ENCODE measurements at regions not wholly inside any gene's neighbourhood (a gene's known extent, or its start where the extent isn't known, plus 50 kb on each side); places are given as distances from the start of the nearest gene placed in this dataset.
A peak's percentile ranks its signal among the peaks of the same experiment; 100 is the strongest.

GRCh38 chr6:132131351-132131750 is 180.2 kb upstream of the CCN2 start:
- peaks cover 50% of the 10 kb centered on the region for H3K4me1 Mint-ChIP-seq
- H3K4me3 Mint-ChIP-seq, result no peak overlapping the region
- H3K27me3 Mint-ChIP-seq (ENCODE audit: low read depth), result no peaks in the 10 kb centered on the region
- DNase-seq (ENCODE audit: low read depth, low spot score), result no peak
- TF ChIP-seq, protein P1, sequence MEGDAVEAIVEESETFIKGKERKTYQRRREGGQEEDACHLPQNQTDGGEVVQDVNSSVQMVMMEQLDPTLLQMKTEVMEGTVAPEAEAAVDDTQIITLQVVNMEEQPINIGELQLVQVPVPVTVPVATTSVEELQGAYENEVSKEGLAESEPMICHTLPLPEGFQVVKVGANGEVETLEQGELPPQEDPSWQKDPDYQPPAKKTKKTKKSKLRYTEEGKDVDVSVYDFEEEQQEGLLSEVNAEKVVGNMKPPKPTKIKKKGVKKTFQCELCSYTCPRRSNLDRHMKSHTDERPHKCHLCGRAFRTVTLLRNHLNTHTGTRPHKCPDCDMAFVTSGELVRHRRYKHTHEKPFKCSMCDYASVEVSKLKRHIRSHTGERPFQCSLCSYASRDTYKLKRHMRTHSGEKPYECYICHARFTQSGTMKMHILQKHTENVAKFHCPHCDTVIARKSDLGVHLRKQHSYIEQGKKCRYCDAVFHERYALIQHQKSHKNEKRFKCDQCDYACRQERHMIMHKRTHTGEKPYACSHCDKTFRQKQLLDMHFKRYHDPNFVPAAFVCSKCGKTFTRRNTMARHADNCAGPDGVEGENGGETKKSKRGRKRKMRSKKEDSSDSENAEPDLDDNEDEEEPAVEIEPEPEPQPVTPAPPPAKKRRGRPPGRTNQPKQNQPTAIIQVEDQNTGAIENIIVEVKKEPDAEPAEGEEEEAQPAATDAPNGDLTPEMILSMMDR (conservative IDR thresholded peaks at IDR 0.05), result no peak
- H3K9me3 Mint-ChIP-seq, result peaks cover 4% of the 10 kb centered on the region
- peak overlapping the region; percentile 2 for H3K27ac Mint-ChIP-seq (ENCODE audit: unreplicated experiment)
- peaks cover 3% of the 10 kb centered on the region for H3K36me3 Mint-ChIP-seq (ENCODE audit: low read depth)

GRCh38 chr6:132130626-132131298 is 179.6 kb upstream of the CCN2 start:
- Mint-ChIP-seq H3K36me3 (ENCODE audit: low read depth) (peaks cover 3% of the 10 kb centered on the region), H3K27me3 (ENCODE audit: low read depth) (no peaks in the 10 kb centered on the region), H3K9me3 (peaks cover 4% of the 10 kb centered on the region), H3K4me3 (no peak overlapping the region), H3K27ac (ENCODE audit: unreplicated experiment) (peak overlapping the region; percentile 2), H3K4me1 (peaks cover 45% of the 10 kb centered on the region)
- TF ChIP-seq, protein P1 (conservative IDR thresholded peaks at IDR 0.05), result no peak
- DNase-seq (ENCODE audit: low read depth, low spot score), result no peak

DNA sequence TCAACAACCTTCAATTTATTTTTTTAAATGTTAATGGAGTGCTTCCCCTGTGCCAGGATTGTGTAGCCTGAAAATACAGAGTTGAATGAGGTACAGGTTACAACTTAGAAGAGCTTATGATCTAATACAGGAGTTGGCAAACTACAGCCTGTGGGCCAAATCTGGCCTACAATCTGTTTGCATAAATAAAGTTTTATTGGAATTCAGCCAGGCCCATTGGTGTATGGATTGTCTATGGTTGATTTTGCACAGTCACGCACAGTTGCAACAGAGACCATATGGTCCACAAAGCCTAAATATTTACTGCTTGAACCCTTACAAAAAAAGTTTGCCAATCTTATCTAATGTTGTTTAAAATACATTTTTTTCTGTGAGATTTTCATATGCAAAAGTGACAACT is 177.3 kb upstream of the CCN2 start:
- Mint-ChIP-seq H3K4me3 (no peak overlapping the region), H3K36me3 (ENCODE audit: low read depth) (peaks cover 3% of the 10 kb centered on the region), H3K27ac (ENCODE audit: unreplicated experiment) (no peak overlapping the region), H3K9me3 (peaks cover 4% of the 10 kb centered on the region), H3K27me3 (ENCODE audit: low read depth) (no peaks in the 10 kb centered on the region), H3K4me1 (peaks cover 36% of the 10 kb centered on the region)
- TF ChIP-seq, protein P1 (conservative IDR thresholded peaks at IDR 0.05), result no peak
- no peak for DNase-seq (ENCODE audit: low read depth, low spot score)

DNA sequence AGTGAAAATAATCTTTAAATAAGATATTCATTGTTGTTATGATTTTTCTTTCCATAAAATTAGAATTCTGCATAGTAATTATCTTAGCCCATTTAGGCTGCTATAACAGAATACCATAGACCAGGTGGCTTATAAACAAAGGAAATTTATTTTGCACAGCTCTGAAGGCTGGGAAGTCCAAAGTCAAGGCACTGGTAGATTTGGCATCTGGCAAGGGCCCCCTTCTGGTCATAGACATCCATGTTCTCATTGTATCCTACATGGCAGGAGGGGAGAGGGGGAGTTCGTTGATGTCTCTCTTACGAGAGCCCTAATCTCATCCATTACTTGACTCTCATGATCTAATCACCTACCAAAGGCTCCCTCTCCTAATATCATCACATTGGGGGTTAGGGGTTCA is 175.0 kb upstream of the CCN2 start:
- peaks cover 6% of the 10 kb centered on the region for H3K9me3 Mint-ChIP-seq
- TF ChIP-seq, protein P1 (conservative IDR thresholded peaks at IDR 0.05), result peak; percentile 14
- no peak overlapping the region for H3K27ac Mint-ChIP-seq (ENCODE audit: unreplicated experiment)
- peaks cover 3% of the 10 kb centered on the region for H3K36me3 Mint-ChIP-seq (ENCODE audit: low read depth)
- no peak overlapping the region for H3K4me3 Mint-ChIP-seq
- H3K27me3 Mint-ChIP-seq (ENCODE audit: low read depth), result no peaks in the 10 kb centered on the region
- no peak for DNase-seq (ENCODE audit: low read depth, low spot score)
- peaks cover 31% of the 10 kb centered on the region for H3K4me1 Mint-ChIP-seq

DNA sequence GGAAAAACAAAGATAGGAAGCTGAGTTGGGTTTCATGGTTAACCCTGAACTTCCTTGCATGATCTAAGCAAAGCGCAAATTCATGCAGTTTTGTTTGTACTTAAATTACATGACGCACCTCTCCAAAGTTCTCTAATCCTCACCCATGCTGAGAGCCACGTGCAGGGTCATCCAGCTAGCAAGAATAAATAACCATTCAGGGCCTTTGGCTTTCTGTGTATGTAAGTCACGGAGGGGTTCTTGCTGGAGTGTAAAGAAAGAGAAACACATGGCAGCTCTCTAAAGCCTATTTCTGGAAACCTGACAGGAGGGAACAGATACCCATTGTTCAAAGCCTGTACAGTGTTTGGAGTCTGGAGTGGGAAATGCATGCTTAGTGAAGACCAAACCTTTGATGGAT is 171.7 kb upstream of the CCN2 start:
- Mint-ChIP-seq H3K36me3 (ENCODE audit: low read depth) (peaks cover 3% of the 10 kb centered on the region), H3K9me3 (peaks cover 6% of the 10 kb centered on the region), H3K27me3 (ENCODE audit: low read depth) (no peaks in the 10 kb centered on the region), H3K4me1 (peaks cover 25% of the 10 kb centered on the region), H3K27ac (ENCODE audit: unreplicated experiment) (peak overlapping the region; percentile 73), H3K4me3 (peak overlapping the region; percentile 9)
- TF ChIP-seq, protein P1 (conservative IDR thresholded peaks at IDR 0.05), result no peak
- DNase-seq (ENCODE audit: low read depth, low spot score), result no peak

Data from neural crest cell (in vitro differentiated cells).